ENCODE measurements at regions not wholly inside any gene's neighbourhood (a gene's known extent, or its start where the extent isn't known, plus 50 kb on each side); places are given as distances from the start of the nearest gene placed in this dataset.
A peak's percentile ranks its signal among the peaks of the same experiment; 100 is the strongest.

DNA sequence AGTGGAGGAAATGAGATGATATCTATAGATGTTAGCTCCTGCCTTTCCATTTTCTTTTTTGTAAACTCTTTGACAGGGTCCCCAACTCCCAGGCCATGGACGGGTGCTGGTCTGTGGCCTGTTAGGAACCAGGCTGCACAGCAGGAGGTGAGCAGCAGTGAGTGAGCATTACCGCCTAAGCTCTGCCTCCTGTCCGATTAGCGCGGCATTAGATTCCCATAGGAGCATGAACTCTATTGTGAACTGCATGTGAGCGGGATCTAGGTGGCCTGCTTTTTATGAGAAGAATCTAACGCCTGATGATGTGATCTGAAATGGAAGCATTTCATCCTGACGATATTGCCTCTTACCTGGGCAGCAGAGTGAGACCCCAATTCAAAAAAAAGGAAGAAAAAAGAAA is 56.8 kb upstream of the CHD2 start:
- Mint-ChIP-seq H3K27me3 (ENCODE audit: unreplicated experiment) (no peaks in the 10 kb centered on the region), H3K36me3 (ENCODE audit: unreplicated experiment) (no peaks in the 10 kb centered on the region)

DNA sequence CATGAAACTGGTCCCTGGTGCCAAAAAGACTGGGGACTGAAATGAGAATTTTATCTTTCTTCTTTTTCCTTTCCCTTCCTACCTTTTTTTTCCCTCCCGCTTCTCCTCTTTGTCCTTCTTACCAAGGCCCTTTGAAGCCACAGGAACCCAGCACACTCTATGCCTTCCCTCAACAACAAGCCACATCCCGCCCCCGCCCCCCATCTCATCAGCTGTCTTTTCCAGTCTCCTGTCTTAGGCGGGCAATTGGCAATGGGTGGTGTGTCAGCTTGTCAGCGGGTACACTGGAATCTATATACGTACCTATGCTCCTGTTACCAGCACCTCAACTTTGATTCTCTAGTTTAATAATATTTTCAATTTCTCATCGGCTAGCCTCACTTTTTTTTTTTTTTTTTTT is 56.3 kb upstream of the CHD2 start:
- peaks cover 30% of the 10 kb centered on the region for H3K4me1 Mint-ChIP-seq (ENCODE audit: unreplicated experiment)
- H3K9me3 Mint-ChIP-seq (ENCODE audit: unreplicated experiment): no peaks in the 10 kb centered on the region
- no peaks in the 10 kb centered on the region for H3K27me3 Mint-ChIP-seq (ENCODE audit: unreplicated experiment)
- TF ChIP-seq, protein P1, sequence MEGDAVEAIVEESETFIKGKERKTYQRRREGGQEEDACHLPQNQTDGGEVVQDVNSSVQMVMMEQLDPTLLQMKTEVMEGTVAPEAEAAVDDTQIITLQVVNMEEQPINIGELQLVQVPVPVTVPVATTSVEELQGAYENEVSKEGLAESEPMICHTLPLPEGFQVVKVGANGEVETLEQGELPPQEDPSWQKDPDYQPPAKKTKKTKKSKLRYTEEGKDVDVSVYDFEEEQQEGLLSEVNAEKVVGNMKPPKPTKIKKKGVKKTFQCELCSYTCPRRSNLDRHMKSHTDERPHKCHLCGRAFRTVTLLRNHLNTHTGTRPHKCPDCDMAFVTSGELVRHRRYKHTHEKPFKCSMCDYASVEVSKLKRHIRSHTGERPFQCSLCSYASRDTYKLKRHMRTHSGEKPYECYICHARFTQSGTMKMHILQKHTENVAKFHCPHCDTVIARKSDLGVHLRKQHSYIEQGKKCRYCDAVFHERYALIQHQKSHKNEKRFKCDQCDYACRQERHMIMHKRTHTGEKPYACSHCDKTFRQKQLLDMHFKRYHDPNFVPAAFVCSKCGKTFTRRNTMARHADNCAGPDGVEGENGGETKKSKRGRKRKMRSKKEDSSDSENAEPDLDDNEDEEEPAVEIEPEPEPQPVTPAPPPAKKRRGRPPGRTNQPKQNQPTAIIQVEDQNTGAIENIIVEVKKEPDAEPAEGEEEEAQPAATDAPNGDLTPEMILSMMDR (IDR thresholded peaks at IDR 0.05): no peak
- no peaks in the 10 kb centered on the region for H3K36me3 Mint-ChIP-seq (ENCODE audit: unreplicated experiment)
- H3K4me3 Mint-ChIP-seq (ENCODE audit: unreplicated experiment): no peak overlapping the region
- no peak for DNase-seq (ENCODE audit: extremely low spot score, unreplicated experiment)
- no peak overlapping the region for H3K27ac Mint-ChIP-seq (ENCODE audit: unreplicated experiment)

More for the DNA sequence above, 56.8 kb upstream of the CHD2 start:
- no peak for DNase-seq (ENCODE audit: extremely low spot score, unreplicated experiment)
- TF ChIP-seq, protein P1 (IDR thresholded peaks at IDR 0.05): no peak
- H3K27ac Mint-ChIP-seq (ENCODE audit: unreplicated experiment): no peak overlapping the region
- H3K4me3 Mint-ChIP-seq (ENCODE audit: unreplicated experiment): no peak overlapping the region
- H3K4me1 Mint-ChIP-seq (ENCODE audit: unreplicated experiment): peaks cover 25% of the 10 kb centered on the region
- H3K9me3 Mint-ChIP-seq (ENCODE audit: unreplicated experiment): no peaks in the 10 kb centered on the region

DNA sequence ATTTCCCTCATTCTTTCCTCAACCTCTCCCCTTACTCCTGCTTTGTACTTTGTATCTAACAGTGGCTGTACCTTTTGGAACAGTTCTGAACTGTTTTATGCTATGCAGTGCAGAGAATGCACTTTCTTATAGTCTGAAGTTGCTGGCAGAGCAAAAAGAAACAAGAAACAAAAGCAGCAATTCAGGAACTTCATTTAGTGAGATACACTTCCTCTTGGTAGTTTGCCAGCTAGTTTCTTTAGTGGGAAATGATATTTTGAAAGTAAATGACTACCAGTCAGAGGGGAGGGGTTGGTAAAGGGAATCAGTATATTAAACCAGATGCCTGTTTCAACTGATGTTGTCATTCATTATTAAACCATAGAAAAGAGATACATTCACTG is 55.0 kb upstream of the CHD2 start:
- TF ChIP-seq, protein P1 (IDR thresholded peaks at IDR 0.05): no peak
- Mint-ChIP-seq H3K27me3 (ENCODE audit: unreplicated experiment) (no peaks in the 10 kb centered on the region), H3K27ac (ENCODE audit: unreplicated experiment) (peak overlapping the region; percentile 89), H3K4me1 (ENCODE audit: unreplicated experiment) (peaks cover 26% of the 10 kb centered on the region), H3K4me3 (ENCODE audit: unreplicated experiment) (no peak overlapping the region), H3K9me3 (ENCODE audit: unreplicated experiment) (no peaks in the 10 kb centered on the region), H3K36me3 (ENCODE audit: unreplicated experiment) (no peaks in the 10 kb centered on the region)
- DNase-seq (ENCODE audit: extremely low spot score, unreplicated experiment): no peak

DNA sequence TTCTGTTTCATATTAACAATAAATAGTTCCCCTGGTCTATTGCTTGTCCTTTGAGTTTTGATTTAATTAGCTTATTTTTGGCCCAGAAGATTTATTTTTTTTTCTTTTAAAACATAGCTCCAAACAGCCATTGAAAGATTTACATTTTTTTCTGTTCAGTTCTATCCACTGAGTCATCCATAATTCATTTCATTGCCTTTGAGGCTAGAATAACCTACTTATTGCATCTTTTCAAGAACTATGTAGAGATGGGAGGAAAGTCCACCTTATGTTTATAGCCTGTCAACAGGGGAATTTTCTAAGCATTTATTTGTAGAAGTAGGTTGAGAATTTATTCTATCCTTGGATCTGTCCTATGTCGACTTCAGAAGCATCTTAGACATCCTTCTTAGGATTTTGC is 53.4 kb upstream of the CHD2 start:
- Mint-ChIP-seq H3K27me3 (ENCODE audit: unreplicated experiment) (no peaks in the 10 kb centered on the region), H3K4me3 (ENCODE audit: unreplicated experiment) (no peak overlapping the region), H3K36me3 (ENCODE audit: unreplicated experiment) (no peaks in the 10 kb centered on the region), H3K27ac (ENCODE audit: unreplicated experiment) (no peak overlapping the region), H3K4me1 (ENCODE audit: unreplicated experiment) (peaks cover 24% of the 10 kb centered on the region), H3K9me3 (ENCODE audit: unreplicated experiment) (no peaks in the 10 kb centered on the region)
- DNase-seq (ENCODE audit: extremely low spot score, unreplicated experiment): no peak
- TF ChIP-seq, protein P1 (IDR thresholded peaks at IDR 0.05): no peak

DNA sequence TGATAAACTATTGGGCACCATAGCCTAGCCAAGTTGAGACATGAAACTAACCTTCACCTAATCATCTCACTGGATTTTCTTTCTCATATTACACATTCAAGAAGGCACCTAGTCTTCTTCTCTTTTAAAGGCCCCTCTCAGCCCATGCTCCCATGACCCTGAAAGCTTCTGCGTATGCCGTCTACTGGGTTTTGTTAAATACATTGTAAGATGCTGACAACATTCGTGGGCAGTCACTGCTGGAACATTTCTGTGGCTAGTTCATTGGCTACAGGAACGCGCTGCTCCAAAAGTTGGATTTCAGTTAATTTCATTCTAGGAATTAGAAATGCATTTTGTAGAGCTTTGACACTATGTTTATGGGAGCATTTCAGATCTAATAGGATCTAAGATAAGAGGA is 52.3 kb upstream of the CHD2 start:
- DNase-seq (ENCODE audit: extremely low spot score, unreplicated experiment): no peak

More for the DNA sequence above, 52.3 kb upstream of the CHD2 start:
- Mint-ChIP-seq H3K4me3 (ENCODE audit: unreplicated experiment) (no peak overlapping the region), H3K36me3 (ENCODE audit: unreplicated experiment) (no peaks in the 10 kb centered on the region), H3K27ac (ENCODE audit: unreplicated experiment) (no peak overlapping the region), H3K9me3 (ENCODE audit: unreplicated experiment) (no peaks in the 10 kb centered on the region), H3K4me1 (ENCODE audit: unreplicated experiment) (peaks cover 25% of the 10 kb centered on the region), H3K27me3 (ENCODE audit: unreplicated experiment) (no peaks in the 10 kb centered on the region)
- TF ChIP-seq, protein P1 (IDR thresholded peaks at IDR 0.05): no peak
